GM12801 (cell line): ENCODE measurements at regions not wholly inside any gene's neighbourhood (a gene's known extent, or its start where the extent isn't known, plus 50 kb on each side); places are given as distances from the start of the nearest gene placed in this dataset.

ENCODE experiments used
- TF ChIP-seq, protein P1 (sequence below): IDR thresholded peaks from one replicate; pipeline ENCODE4 v1.5.1; 2011; ENCODE audit warnings: control low read depth; ENCODE audit not compliant: insufficient read length; ENCODE audit errors: extremely low read depth

DNA sequence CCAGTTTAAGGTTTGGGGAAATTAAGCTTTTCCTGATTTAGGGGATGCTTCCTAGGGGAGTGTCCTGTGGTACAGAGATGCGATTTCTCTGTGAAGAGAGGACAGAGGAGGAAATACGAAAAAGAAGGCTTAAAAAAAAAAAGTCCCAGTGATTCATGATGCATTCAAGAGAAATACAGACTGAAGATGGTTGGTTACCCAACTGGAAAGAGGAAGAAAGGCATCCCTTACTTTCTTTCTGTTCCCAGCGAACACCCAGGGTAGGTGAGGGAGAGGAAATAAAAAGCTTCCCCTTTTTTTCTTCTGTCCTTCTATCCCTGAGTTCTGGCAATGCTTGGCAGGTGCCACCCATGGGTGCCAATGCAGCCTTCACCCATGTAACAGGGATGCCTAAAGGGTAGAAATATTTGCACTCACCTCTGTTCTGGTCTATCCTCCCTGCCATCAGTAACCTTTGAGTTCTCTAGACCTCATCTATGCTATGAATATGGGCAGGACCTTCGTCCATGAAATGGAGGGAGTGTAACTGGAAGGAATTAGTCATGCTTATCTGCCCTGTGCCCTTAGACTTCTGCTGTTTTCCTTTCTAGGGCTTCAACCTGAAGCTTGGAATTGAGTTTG lies 230.1 kb upstream of the GALNTL6 start:
- TF ChIP-seq, protein P1, sequence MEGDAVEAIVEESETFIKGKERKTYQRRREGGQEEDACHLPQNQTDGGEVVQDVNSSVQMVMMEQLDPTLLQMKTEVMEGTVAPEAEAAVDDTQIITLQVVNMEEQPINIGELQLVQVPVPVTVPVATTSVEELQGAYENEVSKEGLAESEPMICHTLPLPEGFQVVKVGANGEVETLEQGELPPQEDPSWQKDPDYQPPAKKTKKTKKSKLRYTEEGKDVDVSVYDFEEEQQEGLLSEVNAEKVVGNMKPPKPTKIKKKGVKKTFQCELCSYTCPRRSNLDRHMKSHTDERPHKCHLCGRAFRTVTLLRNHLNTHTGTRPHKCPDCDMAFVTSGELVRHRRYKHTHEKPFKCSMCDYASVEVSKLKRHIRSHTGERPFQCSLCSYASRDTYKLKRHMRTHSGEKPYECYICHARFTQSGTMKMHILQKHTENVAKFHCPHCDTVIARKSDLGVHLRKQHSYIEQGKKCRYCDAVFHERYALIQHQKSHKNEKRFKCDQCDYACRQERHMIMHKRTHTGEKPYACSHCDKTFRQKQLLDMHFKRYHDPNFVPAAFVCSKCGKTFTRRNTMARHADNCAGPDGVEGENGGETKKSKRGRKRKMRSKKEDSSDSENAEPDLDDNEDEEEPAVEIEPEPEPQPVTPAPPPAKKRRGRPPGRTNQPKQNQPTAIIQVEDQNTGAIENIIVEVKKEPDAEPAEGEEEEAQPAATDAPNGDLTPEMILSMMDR, result no peak

DNA sequence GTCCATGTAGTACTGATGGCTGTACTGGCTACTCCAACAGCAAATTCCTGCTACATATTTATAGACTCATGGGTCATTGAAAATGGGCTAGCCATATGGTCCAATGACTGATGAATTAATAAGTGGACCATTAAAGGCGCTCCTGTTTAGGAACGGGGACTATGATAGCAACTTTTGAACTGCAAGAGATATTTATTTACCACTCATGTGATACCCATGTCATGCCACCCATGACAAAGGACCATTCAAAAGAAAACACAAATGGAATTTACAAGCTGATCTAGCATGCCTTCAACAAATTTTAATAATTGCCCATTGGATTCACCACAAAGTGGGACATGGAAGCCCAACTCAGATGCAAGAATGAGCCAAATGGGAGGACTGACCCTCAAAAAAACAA lies 240.0 kb upstream of the GALNTL6 start:
- TF ChIP-seq, protein P1, result no peak

DNA sequence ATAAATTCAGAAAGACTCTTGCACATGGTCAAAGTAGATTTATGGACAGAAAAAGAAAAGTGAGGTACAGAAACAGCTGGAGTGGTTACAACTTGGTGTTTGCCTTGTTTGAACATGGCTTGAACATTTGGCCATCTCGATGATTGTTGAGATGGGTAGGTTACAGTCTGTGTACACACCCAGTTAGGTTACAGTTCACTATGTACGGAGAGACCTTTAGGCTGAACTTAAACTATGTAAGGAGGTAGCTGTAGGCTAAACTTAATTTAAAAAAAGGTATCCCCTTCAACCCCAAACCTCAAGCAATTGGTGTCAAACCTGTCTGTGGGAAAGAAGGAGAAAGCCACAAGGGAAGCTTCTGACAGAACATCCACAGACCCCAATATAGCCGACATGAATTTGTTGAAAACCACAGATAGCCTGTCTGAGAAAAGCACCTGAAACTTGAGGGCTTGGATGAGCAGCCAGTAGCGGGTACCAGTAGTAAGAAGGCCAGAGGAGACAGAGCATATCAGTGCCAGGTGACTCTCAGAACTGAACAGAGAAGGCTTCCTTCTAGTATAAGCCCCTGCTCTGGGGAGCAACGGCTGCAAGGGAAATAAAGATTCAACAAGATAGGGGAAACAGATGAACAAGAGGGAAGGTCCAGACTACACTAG lies 247.9 kb upstream of the GALNTL6 start:
- TF ChIP-seq, protein P1, result no peak

DNA sequence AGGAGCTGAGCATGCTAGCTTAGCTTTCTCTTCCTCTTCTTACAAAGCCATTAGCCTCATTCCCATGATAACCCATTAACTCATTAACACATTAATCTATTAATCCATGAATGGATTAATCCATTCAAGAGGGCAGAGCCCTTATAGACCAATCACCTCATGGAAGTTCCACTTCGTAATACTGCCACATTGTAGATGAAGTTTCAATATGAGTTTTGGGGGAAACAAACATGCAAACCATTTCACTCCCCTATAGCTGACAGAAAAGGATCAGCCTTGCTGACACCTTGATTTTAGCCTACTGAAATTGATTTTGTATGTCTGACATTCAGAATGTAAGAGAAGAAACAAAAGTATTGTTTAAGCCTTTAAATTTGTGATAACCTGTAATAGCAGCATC lies 251.8 kb upstream of the GALNTL6 start:
- TF ChIP-seq, protein P1, result no peak

DNA sequence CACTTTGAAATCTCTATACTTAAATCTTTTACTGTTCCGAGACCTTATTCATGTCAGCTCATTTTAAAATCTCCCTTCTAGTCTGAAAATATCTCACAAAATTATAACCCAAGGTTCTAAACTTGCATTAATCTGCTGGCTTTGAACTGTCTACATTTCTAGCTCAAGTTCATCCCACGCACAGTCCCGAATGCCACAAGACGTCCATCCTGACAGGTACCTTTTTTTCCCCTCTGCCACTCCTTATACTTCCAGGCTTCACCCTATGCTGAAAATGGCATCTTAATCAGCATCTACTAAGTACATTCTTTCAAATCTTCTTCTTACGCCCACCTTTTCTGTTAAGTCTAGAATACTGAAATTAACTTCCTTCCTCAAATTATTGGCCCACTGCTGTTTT lies 259.2 kb upstream of the GALNTL6 start:
- TF ChIP-seq, protein P1, result no peak

DNA sequence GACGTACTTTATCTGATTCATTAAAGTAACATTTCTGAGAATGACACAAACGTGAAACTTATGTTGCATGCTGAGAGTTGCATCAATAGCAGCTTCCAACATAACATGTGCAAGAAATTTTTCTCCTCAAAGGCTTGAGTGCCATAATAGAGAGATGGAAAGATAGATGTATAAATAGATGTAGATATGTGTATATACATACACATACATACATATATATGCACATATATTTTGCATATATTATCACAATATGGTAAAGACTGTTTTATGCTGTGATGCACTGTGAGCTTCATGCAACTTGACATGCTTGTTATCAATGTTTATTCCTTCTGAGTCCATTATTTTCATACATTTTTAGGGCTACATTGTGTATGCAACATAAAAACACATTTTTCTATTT lies 270.6 kb upstream of the GALNTL6 start:
- TF ChIP-seq, protein P1, result no peak

DNA sequence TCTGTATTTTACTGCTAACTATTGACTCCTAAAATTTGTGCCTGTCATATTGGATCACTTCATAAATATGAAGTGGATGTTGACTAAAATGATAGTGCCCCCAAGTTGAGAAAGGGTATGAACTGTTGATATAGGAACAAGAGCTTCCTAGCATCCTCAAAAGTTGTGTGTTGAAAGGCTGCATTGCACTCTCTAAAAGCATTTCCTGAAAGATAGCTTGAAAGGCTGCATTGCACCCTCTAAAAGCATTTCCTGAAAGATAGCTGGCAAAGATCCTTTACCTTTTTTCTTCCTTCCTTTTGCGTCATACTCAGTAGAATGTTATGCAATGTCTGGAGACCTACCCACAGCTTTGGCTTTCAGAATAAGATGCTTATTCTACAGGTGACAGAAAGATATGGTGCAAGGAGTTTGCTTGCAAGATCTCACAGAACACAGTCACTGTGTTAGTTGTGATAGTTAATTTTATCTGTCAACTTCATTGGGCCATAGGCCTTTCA lies 274.6 kb upstream of the GALNTL6 start:
- TF ChIP-seq, protein P1, result no peak
